Cardiac muscle cell (in vitro differentiated cells and primary cell): ENCODE measurements at regions not wholly inside any gene's neighbourhood (a gene's known extent, or its start where the extent isn't known, plus 50 kb on each side); places are given as distances from the start of the nearest gene placed in this dataset.

Source experiments
- DNase-seq, 2 donors: peaks; one replicate each; pipeline versions ENCODE4 v3.0.0 to v3.0.0-alpha.2; 2010 to 2017; ENCODE audit warnings: low read depth in 1 of 2, low spot score in 1 of 2
- H3K27ac ChIP-seq: fragments of 200-600 bp; sonication (generic); 2 replicates; pipeline ENCODE4 v1.5.1; 2016
- H3K27me3 ChIP-seq: fragments of 200-600 bp; sonication (generic); 2 replicates; pipeline ENCODE4 v1.6.0; 2016; ENCODE audit warnings: control low read depth
- H3K36me3 ChIP-seq: fragments of 200-600 bp; sonication (generic); 2 replicates; pipeline ENCODE4 v1.5.1; 2016; ENCODE audit warnings: control low read depth
- H3K4me1 ChIP-seq: fragments of 200-600 bp; sonication (generic); 2 replicates; pipeline ENCODE4 v1.8.1; 2017; ENCODE audit warnings: low read depth, mild to moderate bottlenecking, mixed run types
- H3K4me3 ChIP-seq: fragments of 200-600 bp; sonication (generic); 2 replicates; pipeline ENCODE4 v1.5.1; 2016; ENCODE audit warnings: mild to moderate bottlenecking
- H3K9me3 ChIP-seq: fragments of 200-600 bp; sonication (generic); 2 replicates; pipeline ENCODE4 v1.5.1; 2017; ENCODE audit warnings: low read depth, mild to moderate bottlenecking, control low read depth
- TF ChIP-seq, protein P1 (sequence below): IDR thresholded peaks from 2 replicates; pipeline ENCODE4 v1.5.1; 2012; ENCODE audit warnings: low read depth, mild to moderate bottlenecking, low read length

DNA sequence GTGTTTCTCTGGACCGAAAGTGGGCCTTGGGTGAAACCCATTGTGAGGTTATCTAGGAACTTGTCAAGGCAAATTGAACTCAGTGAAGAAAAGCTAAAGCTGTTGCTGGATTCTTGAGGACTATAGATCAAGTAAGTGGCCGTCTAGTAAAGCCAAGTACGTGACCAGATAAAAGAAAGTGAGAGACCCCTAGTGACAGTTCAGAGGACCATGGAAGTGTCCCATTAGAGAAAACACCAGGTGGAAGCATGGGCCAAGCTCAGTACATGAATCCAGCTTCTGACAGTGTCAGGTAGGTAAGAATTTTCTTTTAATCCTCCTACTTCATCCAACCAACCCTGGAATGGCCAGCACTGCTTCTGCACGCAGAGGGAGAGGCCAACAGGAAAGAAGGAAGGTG, 349.3 kb upstream of the RGMA start:
- Histone ChIP-seq H3K4me3 (no peak overlapping the region), H3K27me3 (peaks cover 24% of the 10 kb centered on the region), H3K4me1 (no peaks in the 10 kb centered on the region), H3K36me3 (no peaks in the 10 kb centered on the region), H3K27ac (no peak overlapping the region), H3K9me3 (no peaks in the 10 kb centered on the region)
- TF ChIP-seq, protein P1, sequence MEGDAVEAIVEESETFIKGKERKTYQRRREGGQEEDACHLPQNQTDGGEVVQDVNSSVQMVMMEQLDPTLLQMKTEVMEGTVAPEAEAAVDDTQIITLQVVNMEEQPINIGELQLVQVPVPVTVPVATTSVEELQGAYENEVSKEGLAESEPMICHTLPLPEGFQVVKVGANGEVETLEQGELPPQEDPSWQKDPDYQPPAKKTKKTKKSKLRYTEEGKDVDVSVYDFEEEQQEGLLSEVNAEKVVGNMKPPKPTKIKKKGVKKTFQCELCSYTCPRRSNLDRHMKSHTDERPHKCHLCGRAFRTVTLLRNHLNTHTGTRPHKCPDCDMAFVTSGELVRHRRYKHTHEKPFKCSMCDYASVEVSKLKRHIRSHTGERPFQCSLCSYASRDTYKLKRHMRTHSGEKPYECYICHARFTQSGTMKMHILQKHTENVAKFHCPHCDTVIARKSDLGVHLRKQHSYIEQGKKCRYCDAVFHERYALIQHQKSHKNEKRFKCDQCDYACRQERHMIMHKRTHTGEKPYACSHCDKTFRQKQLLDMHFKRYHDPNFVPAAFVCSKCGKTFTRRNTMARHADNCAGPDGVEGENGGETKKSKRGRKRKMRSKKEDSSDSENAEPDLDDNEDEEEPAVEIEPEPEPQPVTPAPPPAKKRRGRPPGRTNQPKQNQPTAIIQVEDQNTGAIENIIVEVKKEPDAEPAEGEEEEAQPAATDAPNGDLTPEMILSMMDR, result no peak
- no peak for DNase-seq

DNA sequence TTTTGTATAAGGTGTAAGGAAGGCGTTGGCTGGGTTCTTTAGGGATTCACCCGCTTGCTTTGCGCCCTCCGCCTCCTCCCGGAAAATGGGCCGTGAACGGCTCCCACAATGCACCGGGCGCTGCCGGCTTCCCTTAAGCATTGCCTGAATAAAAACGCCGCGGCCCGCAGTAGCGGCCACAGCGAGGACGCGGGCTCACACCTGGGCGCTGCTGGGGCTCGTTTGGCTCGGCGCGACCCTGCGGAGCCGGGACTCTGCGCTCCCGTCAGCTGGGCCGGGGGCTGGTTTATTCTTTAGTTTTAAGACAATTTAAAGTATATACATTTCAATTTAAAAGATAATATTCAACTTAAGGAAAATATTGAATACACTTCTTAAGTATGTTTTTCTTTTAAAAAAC, 343.5 kb upstream of the RGMA start:
- H3K27ac ChIP-seq, result no peak overlapping the region
- no peak overlapping the region for H3K4me3 ChIP-seq
- no peaks in the 10 kb centered on the region for H3K27me3 ChIP-seq

DNA sequence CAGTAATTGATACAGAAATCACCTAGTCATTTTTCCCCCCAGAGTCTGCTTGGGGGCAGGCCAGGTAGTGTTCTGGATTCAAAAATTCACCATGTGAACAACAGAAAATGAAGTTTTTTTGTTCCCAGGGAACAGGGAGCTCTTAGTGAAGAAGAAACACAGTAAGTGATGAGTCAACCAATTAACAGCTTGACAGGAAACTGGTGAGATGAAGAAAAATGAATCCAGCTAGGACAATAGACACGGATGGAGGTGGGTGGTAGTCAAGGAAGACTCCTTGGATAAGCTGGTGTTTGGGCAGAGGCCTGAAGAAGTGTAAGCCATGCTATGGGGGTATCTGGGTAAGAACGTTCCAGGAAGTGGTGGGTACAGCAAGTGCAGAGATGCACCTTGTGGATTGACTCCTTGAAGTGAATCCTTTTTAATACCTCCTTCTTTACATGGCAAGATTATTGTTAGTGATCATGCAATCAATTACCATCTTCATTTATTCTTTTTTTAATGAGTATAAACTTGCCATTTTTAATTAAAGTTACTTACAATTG, 339.9 kb upstream of the RGMA start:
- Histone ChIP-seq H3K27me3 (peaks cover 2% of the 10 kb centered on the region), H3K4me1 (no peaks in the 10 kb centered on the region), H3K27ac (no peak overlapping the region), H3K4me3 (no peak overlapping the region), H3K36me3 (no peaks in the 10 kb centered on the region), H3K9me3 (no peaks in the 10 kb centered on the region)
- DNase-seq, result no peak
- TF ChIP-seq, protein P1, result no peak

More for the DNA sequence above, 343.5 kb upstream of the RGMA start:
- Histone ChIP-seq H3K9me3 (no peaks in the 10 kb centered on the region), H3K36me3 (no peaks in the 10 kb centered on the region), H3K4me1 (no peaks in the 10 kb centered on the region)
- no peak for DNase-seq
- TF ChIP-seq, protein P1, result no peak

DNA sequence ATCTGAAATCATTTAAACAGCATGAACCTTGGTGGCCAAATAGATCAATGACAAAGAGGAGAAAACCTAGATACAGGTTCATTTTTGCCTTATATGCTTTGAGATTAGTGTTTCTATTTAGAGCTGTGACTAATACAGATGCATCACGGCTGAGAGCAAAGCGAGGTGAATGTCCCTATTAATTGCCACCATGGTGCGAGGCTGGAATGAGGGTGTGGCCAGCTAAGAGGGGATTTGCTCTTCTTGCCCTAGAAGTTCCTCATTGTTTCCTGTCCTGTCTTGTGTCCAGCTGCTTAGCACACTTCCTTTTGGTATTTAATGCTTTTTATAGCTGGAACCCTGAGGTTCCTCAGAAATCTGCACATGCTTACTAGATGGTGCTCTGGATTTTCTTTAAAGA, 339.1 kb upstream of the RGMA start:
- H3K27me3 ChIP-seq, result peaks cover 2% of the 10 kb centered on the region
- TF ChIP-seq, protein P1, result no peak

DNA sequence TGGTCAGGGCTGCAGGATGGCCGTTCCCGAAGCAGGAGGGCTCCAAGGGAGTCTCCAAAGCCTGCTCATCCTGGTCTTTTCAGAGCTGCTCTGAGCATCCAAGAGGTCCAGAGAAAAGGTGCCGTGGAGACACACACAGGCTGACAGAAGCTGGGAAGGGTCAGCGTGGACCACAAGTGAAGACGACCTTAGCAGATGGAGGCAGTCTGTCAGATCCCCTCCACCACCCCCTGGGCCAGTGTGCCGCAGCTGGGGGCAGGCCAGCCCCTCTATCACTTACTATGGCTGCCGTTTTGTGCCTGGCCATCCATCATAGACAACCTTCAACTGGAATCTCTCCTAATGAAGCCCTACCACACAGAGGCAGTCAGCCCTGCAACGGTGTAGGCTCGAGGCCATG, 335.1 kb upstream of the RGMA start:
- Histone ChIP-seq H3K36me3 (no peaks in the 10 kb centered on the region), H3K9me3 (no peaks in the 10 kb centered on the region), H3K4me3 (no peak overlapping the region), H3K27me3 (peaks cover 2% of the 10 kb centered on the region), H3K27ac (no peak overlapping the region), H3K4me1 (no peaks in the 10 kb centered on the region)
- TF ChIP-seq, protein P1, result no peak
- no peak for DNase-seq

More for the DNA sequence above, 339.1 kb upstream of the RGMA start:
- no peak overlapping the region for H3K27ac ChIP-seq
- no peak for DNase-seq
- H3K36me3 ChIP-seq, result no peaks in the 10 kb centered on the region
- no peak overlapping the region for H3K4me3 ChIP-seq
- H3K4me1 ChIP-seq, result no peaks in the 10 kb centered on the region
- H3K9me3 ChIP-seq, result no peaks in the 10 kb centered on the region

DNA sequence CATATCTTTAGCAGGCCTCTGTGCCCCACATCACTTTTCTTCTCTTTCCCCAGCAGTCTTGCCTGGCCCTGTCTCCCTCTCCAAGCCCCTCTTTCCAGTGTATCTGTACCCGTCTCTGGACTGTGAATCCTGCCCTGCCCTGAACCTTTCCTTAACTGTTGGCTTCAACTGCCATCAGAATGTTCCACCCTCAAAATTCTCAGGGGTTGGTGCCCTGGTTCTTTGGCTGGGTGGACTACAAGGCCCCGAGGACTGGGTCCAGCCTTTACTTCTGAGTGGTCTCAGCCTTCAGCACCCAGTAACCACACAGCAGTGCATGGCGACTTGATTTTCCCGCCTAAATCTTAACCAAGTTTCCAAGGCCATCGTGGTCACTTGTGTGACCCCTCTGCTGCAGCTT, 333.5 kb upstream of the RGMA start:
- TF ChIP-seq, protein P1, result no peak
- Histone ChIP-seq H3K4me1 (no peaks in the 10 kb centered on the region), H3K27me3 (peaks cover 2% of the 10 kb centered on the region), H3K36me3 (no peaks in the 10 kb centered on the region), H3K27ac (no peak overlapping the region), H3K9me3 (no peaks in the 10 kb centered on the region), H3K4me3 (no peak overlapping the region)
- no peak for DNase-seq
